ENCODE measurements at regions not wholly inside any gene's neighbourhood (a gene's known extent, or its start where the extent isn't known, plus 50 kb on each side); places are given as distances from the start of the nearest gene placed in this dataset.
"Not testable (repeated sequence)": the region's sequence is repeated elsewhere in the genome, so short reads cannot be mapped to it uniquely, and the experiment has no call there.

DNA sequence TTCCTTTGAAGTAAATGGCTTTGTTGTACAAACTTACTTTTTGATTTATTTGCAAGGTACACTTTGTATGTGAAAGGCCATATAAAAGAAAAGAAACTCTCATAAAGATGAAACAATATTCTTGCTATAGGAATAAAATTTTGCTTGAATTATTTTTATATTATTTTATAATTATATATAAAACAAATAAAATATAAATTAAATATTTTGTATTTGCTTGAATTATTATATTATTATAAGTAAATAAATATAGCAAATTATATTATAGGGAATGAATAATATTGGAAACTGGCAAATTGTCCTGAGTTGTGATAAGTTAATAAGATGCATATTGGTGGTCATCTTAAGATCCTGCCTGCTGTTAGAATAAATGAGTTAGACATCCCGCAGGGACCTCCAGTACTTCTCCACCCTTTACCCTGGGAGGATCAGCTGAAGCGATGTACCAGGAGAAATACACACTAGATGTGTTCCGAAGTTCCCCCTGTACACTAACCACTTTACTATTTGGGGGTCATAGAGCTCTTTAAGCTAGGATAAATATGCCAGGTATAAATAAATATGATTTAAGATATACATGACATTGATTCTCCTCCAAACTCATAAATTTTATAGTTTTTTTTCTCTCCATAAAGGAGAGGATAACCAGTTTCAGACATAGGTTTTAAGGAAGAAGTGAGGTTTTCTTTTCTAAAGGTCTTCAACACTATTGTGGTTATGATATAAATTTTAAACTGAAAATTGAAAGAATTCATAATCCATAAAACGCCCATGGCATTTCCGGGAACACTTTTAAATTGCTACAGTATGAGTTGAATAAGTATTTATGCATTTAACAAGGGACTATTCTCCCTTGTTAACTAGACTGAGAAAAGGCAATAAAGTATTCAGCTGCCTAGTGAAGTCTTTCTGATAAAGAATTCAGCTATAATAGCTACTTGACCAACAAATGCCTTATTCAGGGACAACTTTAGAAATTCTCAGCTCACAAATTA is 486.3 kb upstream of the MARCKS start:
- ATAC-seq (no peak), DNase-seq (ENCODE audit: low spot score) (no peak)
- intact Hi-C loops (cut with DNase I): no loop called here

DNA sequence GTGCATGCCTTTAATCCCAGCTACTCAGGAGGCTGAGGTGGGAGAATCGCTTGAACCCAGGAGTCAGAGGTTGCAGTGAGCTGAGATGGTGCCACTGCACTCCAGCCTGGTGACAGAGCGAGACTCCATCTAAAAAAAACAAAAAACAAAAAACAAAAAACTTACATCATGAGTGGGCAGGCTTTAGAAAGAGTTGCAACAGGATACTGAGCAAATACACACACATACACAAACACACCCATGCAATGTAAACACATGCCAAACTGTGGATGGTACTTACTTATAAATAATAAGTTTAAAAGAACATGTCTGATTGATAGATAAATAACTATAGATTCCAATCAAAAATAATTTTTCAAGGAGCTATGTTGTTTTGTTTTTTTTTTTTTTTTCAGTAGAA is 481.7 kb upstream of the MARCKS start:
- ATAC-seq; DNase-seq (ENCODE audit: low spot score); intact Hi-C loops (cut with DNase I): not testable (repeated sequence)

DNA sequence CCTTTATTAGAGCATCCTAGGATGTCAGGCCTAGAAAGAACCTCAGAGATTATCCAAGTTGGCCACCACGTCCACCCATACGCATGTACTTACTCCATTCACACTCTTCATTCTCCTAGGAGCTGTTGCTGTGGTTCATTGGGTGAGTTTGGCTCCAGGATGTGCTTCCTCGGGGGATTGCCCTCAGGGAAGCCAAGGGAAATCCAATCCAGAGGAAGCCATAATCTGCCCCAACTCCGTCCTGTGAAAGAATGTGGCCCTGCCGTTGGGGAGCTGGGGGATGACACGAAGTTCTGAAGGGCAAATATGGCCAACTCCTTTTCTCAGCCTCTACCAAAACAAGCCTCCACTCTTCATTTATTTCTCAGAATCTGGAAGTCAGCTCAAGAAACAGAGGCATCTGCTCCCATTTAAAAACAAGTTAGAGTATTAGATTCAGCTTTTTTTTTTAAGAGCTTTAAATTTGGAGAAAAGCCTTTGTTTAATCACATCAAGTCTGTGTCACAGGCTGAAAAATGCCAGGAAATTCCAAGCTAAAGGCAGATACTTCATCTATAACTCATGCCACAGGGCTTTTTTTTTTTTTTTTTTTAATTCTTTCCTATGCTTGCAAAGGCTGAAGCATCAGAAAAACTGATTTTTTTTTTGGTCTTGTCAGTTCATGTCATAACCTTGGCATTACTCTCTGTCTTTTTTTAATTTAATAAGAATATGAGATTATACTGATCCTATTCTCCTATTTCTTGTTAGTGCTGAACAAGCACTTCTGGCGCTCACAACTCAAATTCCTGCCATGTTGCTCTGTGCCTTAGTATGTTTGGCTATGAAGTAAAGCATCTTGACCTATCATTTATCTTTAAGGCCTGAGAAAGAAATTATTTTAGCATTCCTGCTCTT is 480.9 kb upstream of the MARCKS start:
- DNase-seq (ENCODE audit: low spot score): no peak
- intact Hi-C loops (cut with DNase I): no loop called here
- ATAC-seq: no peak

GRCh38 chr6:113376847-113377165 is 480.3 kb upstream of the MARCKS start:
- intact Hi-C loops (cut with DNase I): no loop called here
- no peak for ATAC-seq
- no peak for DNase-seq (ENCODE audit: low spot score)

- DNase-seq (ENCODE audit: low spot score): no peak
- ATAC-seq: no peak
- intact Hi-C loops (cut with DNase I): no loop called here
These were observed 479.7 kb upstream of the MARCKS start for GRCh38 chr6:113377362-113377942.

DNA sequence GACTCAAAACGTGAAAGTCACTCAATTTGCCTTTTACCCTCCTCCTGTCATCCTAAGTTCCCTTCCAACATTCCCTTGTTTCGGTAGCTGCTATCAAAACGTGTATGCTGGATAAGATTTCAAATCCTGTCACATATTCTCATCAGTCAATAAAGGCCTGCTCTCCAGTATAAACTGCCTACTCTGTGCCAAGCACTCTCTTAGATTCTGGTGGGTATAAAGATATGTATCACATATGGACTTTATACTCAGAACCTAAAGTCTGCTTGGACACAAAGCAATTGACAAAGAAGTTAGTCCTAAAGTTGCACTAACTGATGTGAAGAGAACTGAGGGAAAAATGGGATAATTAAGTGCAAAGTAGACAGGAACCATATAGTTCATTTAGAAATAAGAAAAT is 476.6 kb upstream of the MARCKS start:
- ATAC-seq: no peak
- DNase-seq (ENCODE audit: low spot score): no peak
- intact Hi-C loops (cut with DNase I): no loop called here

GRCh38 chr6:113381232-113381631 is 475.9 kb upstream of the MARCKS start:
- ATAC-seq: no peak
- intact Hi-C loops (cut with DNase I): no loop called here
- DNase-seq (ENCODE audit: low spot score): no peak

DNA sequence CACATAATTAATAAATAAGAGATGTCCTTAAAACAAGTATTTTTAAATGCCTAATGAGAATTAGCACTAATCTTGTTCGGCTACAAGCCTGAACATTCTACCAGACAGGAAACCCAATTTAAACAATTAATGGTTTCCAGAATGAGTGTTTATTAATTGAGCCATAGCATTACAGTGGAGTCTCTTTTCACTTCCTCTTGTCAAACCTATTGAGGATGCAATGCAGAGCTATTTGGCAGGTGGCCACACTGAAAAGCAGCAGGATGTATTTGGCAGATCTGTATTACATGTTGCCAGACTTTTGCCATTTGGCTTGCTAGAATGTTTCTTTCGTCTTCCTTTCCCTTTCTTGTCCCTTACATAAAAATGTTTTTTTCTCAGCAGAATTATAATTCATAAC is 475.2 kb upstream of the MARCKS start:
- intact Hi-C loops (cut with DNase I): no loop called here
- no peak for ATAC-seq
- no peak for DNase-seq (ENCODE audit: low spot score)

DNA sequence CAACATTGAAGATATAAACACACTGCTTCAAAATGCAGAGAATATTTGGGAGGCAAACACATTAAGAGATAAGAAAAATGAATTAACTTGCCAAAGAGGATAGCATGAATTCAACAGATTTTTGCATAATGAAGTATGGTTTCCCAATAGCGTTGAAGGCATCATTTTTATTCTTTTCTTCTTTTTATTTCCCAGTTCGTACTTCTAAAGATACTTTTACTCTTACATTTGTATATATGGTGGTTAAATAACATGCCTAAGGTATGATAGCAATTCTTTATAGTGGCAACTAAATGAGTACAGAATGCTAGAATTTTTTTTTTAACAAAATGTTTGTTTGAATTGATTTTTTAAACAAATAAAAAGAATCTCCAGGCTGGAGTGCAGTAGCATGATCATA is 473.4 kb upstream of the MARCKS start:
- DNase-seq (ENCODE audit: low spot score) (no peak), ATAC-seq (no peak)
- intact Hi-C loops (cut with DNase I): no loop called here

DNA sequence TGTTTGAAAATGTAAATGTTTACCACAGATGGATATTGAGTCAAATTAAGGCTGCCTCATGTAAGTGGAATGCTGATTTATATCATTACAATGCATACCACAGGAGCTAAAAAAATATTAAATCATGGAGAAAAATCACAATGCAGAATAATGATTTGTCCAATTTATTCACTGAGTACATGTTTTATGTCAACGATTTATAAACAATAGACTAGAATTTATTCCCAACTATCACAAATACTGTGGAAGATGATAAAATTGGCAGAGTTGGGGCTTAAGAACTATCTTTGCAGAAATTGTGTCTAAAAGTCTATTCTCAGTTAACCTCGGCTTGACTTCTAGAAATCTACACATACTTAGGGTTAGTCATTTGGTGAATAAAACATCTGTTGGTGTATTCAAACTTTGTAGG is 472.1 kb upstream of the MARCKS start:
- DNase-seq (ENCODE audit: low spot score) (no peak), ATAC-seq (no peak)
- intact Hi-C loops (cut with DNase I): no loop called here

- intact Hi-C loops (cut with DNase I): no loop called here
- DNase-seq (ENCODE audit: low spot score): no peak
- ATAC-seq: no peak
These were observed 468.1 kb upstream of the MARCKS start for GRCh38 chr6:113388996-113389395.

DNA sequence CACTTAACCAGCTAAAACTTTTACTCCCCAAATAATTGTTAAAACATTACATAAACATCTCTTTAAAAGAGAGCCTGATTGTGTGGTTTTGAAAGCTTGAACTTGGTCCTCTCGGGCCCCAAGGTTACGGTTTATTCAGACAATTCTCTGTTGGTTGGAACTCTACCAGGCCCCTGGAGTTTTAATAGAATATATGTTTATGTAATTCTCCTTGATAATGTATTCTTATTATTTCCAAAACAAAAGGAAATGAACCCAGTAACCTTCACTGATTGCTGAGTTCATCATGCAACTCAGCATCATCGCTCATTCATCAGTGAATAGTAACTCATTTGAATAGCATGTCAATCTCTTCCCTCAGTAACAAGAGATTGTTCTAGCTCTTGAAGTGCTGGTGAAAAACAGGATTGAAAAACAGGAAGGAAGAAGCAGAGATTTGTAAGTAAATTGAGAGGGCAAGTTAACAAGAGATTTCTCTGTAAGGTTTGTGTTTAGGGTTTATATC is 464.5 kb upstream of the MARCKS start:
- DNase-seq (ENCODE audit: low spot score) (no peak), ATAC-seq (no peak)
- intact Hi-C loops (cut with DNase I): no loop called here

GRCh38 chr6:113394216-113394615 is 462.9 kb upstream of the MARCKS start:
- intact Hi-C loops (cut with DNase I): no loop called here
- ATAC-seq (no peak), DNase-seq (ENCODE audit: low spot score) (no peak)

GRCh38 chr6:113394729-113395128 is 462.4 kb upstream of the MARCKS start:
- intact Hi-C loops (cut with DNase I): no loop called here
- DNase-seq (ENCODE audit: low spot score) (no peak), ATAC-seq (no peak)

- ATAC-seq (no peak), DNase-seq (ENCODE audit: low spot score) (no peak)
- intact Hi-C loops (cut with DNase I): no loop called here
These were observed 460.4 kb upstream of the MARCKS start for GRCh38 chr6:113396730-113397129.

GRCh38 chr6:113397236-113397635 is 459.9 kb upstream of the MARCKS start:
- intact Hi-C loops (cut with DNase I): no loop called here

GRCh38 chr6:113401231-113401630 is 455.9 kb upstream of the MARCKS start:
- no peak for DNase-seq (ENCODE audit: low spot score)
- intact Hi-C loops (cut with DNase I): no loop called here
- no peak for ATAC-seq

More at GRCh38 chr6:113397236-113397635, 459.9 kb upstream of the MARCKS start:
- DNase-seq (ENCODE audit: low spot score): no peak
- ATAC-seq: no peak

DNA sequence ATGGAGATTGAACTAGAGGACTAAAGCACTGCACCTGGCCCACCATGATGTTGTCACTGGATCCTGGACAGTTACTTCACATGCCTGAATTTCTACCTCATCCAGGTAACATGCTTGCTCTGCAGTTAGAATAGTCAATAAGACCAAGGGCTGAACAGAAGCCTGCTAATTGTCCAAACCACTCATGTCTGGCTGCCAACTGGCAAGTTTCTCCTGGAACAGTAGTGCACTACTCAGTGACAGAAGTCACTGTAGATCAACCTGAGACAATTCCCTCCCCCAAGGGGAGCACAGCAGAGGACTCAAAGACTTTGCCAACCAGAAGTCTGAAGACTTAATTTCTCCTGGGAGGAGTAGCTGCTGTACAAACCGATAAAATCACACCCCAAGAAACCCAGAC is 454.6 kb upstream of the MARCKS start:
- intact Hi-C loops (cut with DNase I): no loop called here
- DNase-seq (ENCODE audit: low spot score): no peak
- ATAC-seq: no peak

- intact Hi-C loops (cut with DNase I): no loop called here
- DNase-seq (ENCODE audit: low spot score) (no peak), ATAC-seq (no peak)
These were observed 453.1 kb upstream of the MARCKS start for GRCh38 chr6:113403966-113404595.
